ENCODE measurements at regions not wholly inside any gene's neighbourhood (a gene's known extent, or its start where the extent isn't known, plus 50 kb on each side); places are given as distances from the start of the nearest gene placed in this dataset.

GRCh38 chr3:177688152-177688551, 490.9 kb upstream of the TBL1XR1 start:
- H3K9me3 Mint-ChIP-seq: no peaks in the 10 kb centered on the region
- intact Hi-C loops (cut with DNase I, micrococcal nuclease): loop anchor here in 1 of 2 experiments (10.0 kb wide), 1 partner anchor 633 kb away; no protein-coding TSS in a partner anchor
- ChIA-PET POLR2A (no interaction called here), CTCF (no interaction called here)
- DNase-seq (no peak), ATAC-seq (ENCODE audit: poor library complexity) (no peak)
- no peaks in the 10 kb centered on the region for H3K27me3 Mint-ChIP-seq
- H3K4me1 ChIP-seq (ENCODE audit: insufficient read depth, low read length): no peaks in the 10 kb centered on the region
- H3K4me1 Mint-ChIP-seq (ENCODE audit: low read depth): peaks cover 6% of the 10 kb centered on the region
- H3K27ac Mint-ChIP-seq: no peak overlapping the region
- no peak overlapping the region for H3K27ac ChIP-seq (ENCODE audit: low read depth in 1 of 2, low read length in 2 of 2)
- H3K36me3 Mint-ChIP-seq (ENCODE audit: low read depth): no peaks in the 10 kb centered on the region
- H3K27me3 ChIP-seq (ENCODE audit: control insufficient read depth in 1 of 2, insufficient read depth in 2 of 2, low read length in 2 of 2): no peaks in the 10 kb centered on the region
- H3K36me3 ChIP-seq (ENCODE audit: insufficient read depth, low read length): no peaks in the 10 kb centered on the region
- no peak overlapping the region for H3K4me3 Mint-ChIP-seq
- no peak for TF ChIP-seq CTCF (IDR thresholded peaks at IDR 0.05)
- no peak overlapping the region for H3K4me3 ChIP-seq (ENCODE audit: low read length)
- H3K9me3 ChIP-seq (ENCODE audit: control insufficient read depth in 1 of 2, insufficient read depth in 1 of 2, low read length in 2 of 2): no peaks in the 10 kb centered on the region

GRCh38 chr3:177689077-177689476, 491.8 kb upstream of the TBL1XR1 start:
- intact Hi-C loops (cut with DNase I, micrococcal nuclease): loop anchor here in 1 of 2 experiments (10.0 kb wide), 1 partner anchor 634 kb away; no protein-coding TSS in a partner anchor
- Histone ChIP-seq H3K9me3 (ENCODE audit: control insufficient read depth in 1 of 2, insufficient read depth in 1 of 2, low read length in 2 of 2) (no peaks in the 10 kb centered on the region), H3K27ac (ENCODE audit: low read depth in 1 of 2, low read length in 2 of 2) (no peak overlapping the region), H3K4me1 (ENCODE audit: insufficient read depth, low read length) (no peaks in the 10 kb centered on the region), H3K36me3 (ENCODE audit: insufficient read depth, low read length) (no peaks in the 10 kb centered on the region), H3K4me3 (ENCODE audit: low read length) (no peak overlapping the region), H3K27me3 (ENCODE audit: control insufficient read depth in 1 of 2, insufficient read depth in 2 of 2, low read length in 2 of 2) (no peaks in the 10 kb centered on the region)
- POLR2A ChIA-PET: no interaction called here
- Mint-ChIP-seq H3K4me3 (no peak overlapping the region), H3K36me3 (ENCODE audit: low read depth) (no peaks in the 10 kb centered on the region), H3K9me3 (no peaks in the 10 kb centered on the region), H3K4me1 (ENCODE audit: low read depth) (peaks cover 2% of the 10 kb centered on the region), H3K27ac (no peak overlapping the region), H3K27me3 (no peaks in the 10 kb centered on the region)
- no peak for TF ChIP-seq CTCF (IDR thresholded peaks at IDR 0.05)
- CTCF ChIA-PET: no interaction called here
- no peak for ATAC-seq (ENCODE audit: poor library complexity)
- no peak for DNase-seq

GRCh38 chr3:177689869-177690268, 492.6 kb upstream of the TBL1XR1 start:
- peaks cover 9% of the 10 kb centered on the region for H3K4me1 Mint-ChIP-seq (ENCODE audit: low read depth)
- POLR2A ChIA-PET: no interaction called here
- no peaks in the 10 kb centered on the region for H3K27me3 Mint-ChIP-seq
- Histone ChIP-seq H3K27me3 (ENCODE audit: control insufficient read depth in 1 of 2, insufficient read depth in 2 of 2, low read length in 2 of 2) (no peaks in the 10 kb centered on the region), H3K27ac (ENCODE audit: low read depth in 1 of 2, low read length in 2 of 2) (no peak overlapping the region), H3K4me1 (ENCODE audit: insufficient read depth, low read length) (no peaks in the 10 kb centered on the region), H3K36me3 (ENCODE audit: insufficient read depth, low read length) (no peaks in the 10 kb centered on the region), H3K9me3 (ENCODE audit: control insufficient read depth in 1 of 2, insufficient read depth in 1 of 2, low read length in 2 of 2) (no peaks in the 10 kb centered on the region), H3K4me3 (ENCODE audit: low read length) (no peak overlapping the region)
- DNase-seq (no peak), ATAC-seq (ENCODE audit: poor library complexity) (no peak)
- CTCF ChIA-PET: no interaction called here
- TF ChIP-seq CTCF (IDR thresholded peaks at IDR 0.05): no peak
- no peaks in the 10 kb centered on the region for H3K9me3 Mint-ChIP-seq
- no peak overlapping the region for H3K27ac Mint-ChIP-seq
- no peak overlapping the region for H3K4me3 Mint-ChIP-seq
- intact Hi-C loops (cut with DNase I, micrococcal nuclease): loop anchor here in 1 of 2 experiments (10.0 kb wide), 1 partner anchor 635 kb away; no protein-coding TSS in a partner anchor
- no peaks in the 10 kb centered on the region for H3K36me3 Mint-ChIP-seq (ENCODE audit: low read depth)
